ENCODE measurements at regions not wholly inside any gene's neighbourhood (a gene's known extent, or its start where the extent isn't known, plus 50 kb on each side); places are given as distances from the start of the nearest gene placed in this dataset.

- H3K36me3 ChIP-seq (ENCODE audit: control insufficient read depth, insufficient read depth, low read length) = no peaks in the 10 kb centered on the region
- H3K4me1 ChIP-seq (ENCODE audit: control insufficient read depth, insufficient read depth, low read length) = no peaks in the 10 kb centered on the region
- H3K27ac ChIP-seq (ENCODE audit: low read length) = no peak overlapping the region
- no peak overlapping the region for H3K4me3 ChIP-seq (ENCODE audit: low read length)
- DNase-seq (ENCODE audit: low read depth, low spot score) = no peak
- H3K9me3 ChIP-seq (ENCODE audit: control insufficient read depth, insufficient read depth, low read length) = no peaks in the 10 kb centered on the region
- H3K27me3 ChIP-seq (ENCODE audit: control insufficient read depth, insufficient read depth, low read length) = no peaks in the 10 kb centered on the region
Observed at GRCh38 chr13:104327211-104327610, 1261.0 kb upstream of the SLC10A2 start.

GRCh38 chr13:104326523-104326922, 1260.3 kb upstream of the SLC10A2 start:
- Histone ChIP-seq H3K27ac (ENCODE audit: low read length) (no peak overlapping the region), H3K4me3 (ENCODE audit: low read length) (no peak overlapping the region), H3K9me3 (ENCODE audit: control insufficient read depth, insufficient read depth, low read length) (no peaks in the 10 kb centered on the region), H3K27me3 (ENCODE audit: control insufficient read depth, insufficient read depth, low read length) (no peaks in the 10 kb centered on the region), H3K36me3 (ENCODE audit: control insufficient read depth, insufficient read depth, low read length) (no peaks in the 10 kb centered on the region), H3K4me1 (ENCODE audit: control insufficient read depth, insufficient read depth, low read length) (no peaks in the 10 kb centered on the region)
- DNase-seq (ENCODE audit: low read depth, low spot score) = no peak
- no CpG with 5 or more reads among the region's 6 CpGs for WGBS (ENCODE audit: insufficient coverage, insufficient read length)

GRCh38 chr13:104321756-104322155, 1255.5 kb upstream of the SLC10A2 start:
- DNase-seq (ENCODE audit: low read depth, low spot score) = no peak
- Histone ChIP-seq H3K4me1 (ENCODE audit: control insufficient read depth, insufficient read depth, low read length) (no peaks in the 10 kb centered on the region), H3K9me3 (ENCODE audit: control insufficient read depth, insufficient read depth, low read length) (no peaks in the 10 kb centered on the region), H3K36me3 (ENCODE audit: control insufficient read depth, insufficient read depth, low read length) (no peaks in the 10 kb centered on the region), H3K27me3 (ENCODE audit: control insufficient read depth, insufficient read depth, low read length) (no peaks in the 10 kb centered on the region), H3K27ac (ENCODE audit: low read length) (no peak overlapping the region), H3K4me3 (ENCODE audit: low read length) (no peak overlapping the region)
- no CpG with 5 or more reads among the region's 5 CpGs for WGBS (ENCODE audit: insufficient coverage, insufficient read length)

- H3K27me3 ChIP-seq (ENCODE audit: control insufficient read depth, insufficient read depth, low read length) = no peaks in the 10 kb centered on the region
- H3K9me3 ChIP-seq (ENCODE audit: control insufficient read depth, insufficient read depth, low read length) = no peaks in the 10 kb centered on the region
- no peak overlapping the region for H3K27ac ChIP-seq (ENCODE audit: low read length)
- H3K36me3 ChIP-seq (ENCODE audit: control insufficient read depth, insufficient read depth, low read length) = no peaks in the 10 kb centered on the region
- no peaks in the 10 kb centered on the region for H3K4me1 ChIP-seq (ENCODE audit: control insufficient read depth, insufficient read depth, low read length)
- no CpG with 5 or more reads among the region's 3 CpGs for WGBS (ENCODE audit: insufficient coverage, insufficient read length)
- H3K4me3 ChIP-seq (ENCODE audit: low read length) = no peak overlapping the region
- DNase-seq (ENCODE audit: low read depth, low spot score) = no peak
Observed at GRCh38 chr13:104320446-104320845, 1254.2 kb upstream of the SLC10A2 start.

- Histone ChIP-seq H3K27me3 (ENCODE audit: control insufficient read depth, insufficient read depth, low read length) (no peaks in the 10 kb centered on the region), H3K27ac (ENCODE audit: low read length) (no peak overlapping the region), H3K9me3 (ENCODE audit: control insufficient read depth, insufficient read depth, low read length) (no peaks in the 10 kb centered on the region), H3K36me3 (ENCODE audit: control insufficient read depth, insufficient read depth, low read length) (no peaks in the 10 kb centered on the region), H3K4me1 (ENCODE audit: control insufficient read depth, insufficient read depth, low read length) (no peaks in the 10 kb centered on the region), H3K4me3 (ENCODE audit: low read length) (no peak overlapping the region)
- no CpG with 5 or more reads among the region's 1 CpG for WGBS (ENCODE audit: insufficient coverage, insufficient read length)
- no peak for DNase-seq (ENCODE audit: low read depth, low spot score)
Observed at GRCh38 chr13:104318121-104318520, 1251.9 kb upstream of the SLC10A2 start.

GRCh38 chr13:104315606-104316005, 1249.4 kb upstream of the SLC10A2 start:
- Histone ChIP-seq H3K4me1 (ENCODE audit: control insufficient read depth, insufficient read depth, low read length) (no peaks in the 10 kb centered on the region), H3K36me3 (ENCODE audit: control insufficient read depth, insufficient read depth, low read length) (no peaks in the 10 kb centered on the region), H3K9me3 (ENCODE audit: control insufficient read depth, insufficient read depth, low read length) (no peaks in the 10 kb centered on the region), H3K4me3 (ENCODE audit: low read length) (no peak overlapping the region), H3K27ac (ENCODE audit: low read length) (no peak overlapping the region), H3K27me3 (ENCODE audit: control insufficient read depth, insufficient read depth, low read length) (no peaks in the 10 kb centered on the region)
- WGBS (ENCODE audit: insufficient coverage, insufficient read length) = no CpG with 5 or more reads among the region's 3 CpGs
- DNase-seq (ENCODE audit: low read depth, low spot score) = no peak

GRCh38 chr13:104314926-104315535, 1248.8 kb upstream of the SLC10A2 start:
- no peak overlapping the region for H3K27ac ChIP-seq (ENCODE audit: low read length)
- H3K4me1 ChIP-seq (ENCODE audit: control insufficient read depth, insufficient read depth, low read length) = no peaks in the 10 kb centered on the region
- DNase-seq (ENCODE audit: low read depth, low spot score) = no peak
- no peaks in the 10 kb centered on the region for H3K27me3 ChIP-seq (ENCODE audit: control insufficient read depth, insufficient read depth, low read length)
- no peak overlapping the region for H3K4me3 ChIP-seq (ENCODE audit: low read length)
- whole genome bisulfite sequencing (ENCODE audit: insufficient coverage, insufficient read length) = no CpG with 5 or more reads among the region's 3 CpGs
- H3K9me3 ChIP-seq (ENCODE audit: control insufficient read depth, insufficient read depth, low read length) = no peaks in the 10 kb centered on the region
- H3K36me3 ChIP-seq (ENCODE audit: control insufficient read depth, insufficient read depth, low read length) = no peaks in the 10 kb centered on the region

GRCh38 chr13:104314321-104314720, 1248.1 kb upstream of the SLC10A2 start:
- no CpG with 5 or more reads among the region's 1 CpG for WGBS (ENCODE audit: insufficient coverage, insufficient read length)
- Histone ChIP-seq H3K4me3 (ENCODE audit: low read length) (no peak overlapping the region), H3K36me3 (ENCODE audit: control insufficient read depth, insufficient read depth, low read length) (no peaks in the 10 kb centered on the region), H3K27me3 (ENCODE audit: control insufficient read depth, insufficient read depth, low read length) (no peaks in the 10 kb centered on the region), H3K27ac (ENCODE audit: low read length) (no peak overlapping the region), H3K4me1 (ENCODE audit: control insufficient read depth, insufficient read depth, low read length) (no peaks in the 10 kb centered on the region), H3K9me3 (ENCODE audit: control insufficient read depth, insufficient read depth, low read length) (no peaks in the 10 kb centered on the region)
- DNase-seq (ENCODE audit: low read depth, low spot score) = no peak

- H3K9me3 ChIP-seq (ENCODE audit: control insufficient read depth, insufficient read depth, low read length) = no peaks in the 10 kb centered on the region
- no peaks in the 10 kb centered on the region for H3K4me1 ChIP-seq (ENCODE audit: control insufficient read depth, insufficient read depth, low read length)
- DNase-seq (ENCODE audit: low read depth, low spot score) = no peak
- H3K36me3 ChIP-seq (ENCODE audit: control insufficient read depth, insufficient read depth, low read length) = no peaks in the 10 kb centered on the region
- no CpG with 5 or more reads among the region's 2 CpGs for WGBS (ENCODE audit: insufficient coverage, insufficient read length)
- no peak overlapping the region for H3K27ac ChIP-seq (ENCODE audit: low read length)
- H3K4me3 ChIP-seq (ENCODE audit: low read length) = no peak overlapping the region
- H3K27me3 ChIP-seq (ENCODE audit: control insufficient read depth, insufficient read depth, low read length) = no peaks in the 10 kb centered on the region
Observed at GRCh38 chr13:104310861-104311260, 1244.6 kb upstream of the SLC10A2 start.

GRCh38 chr13:104309431-104309830, 1243.2 kb upstream of the SLC10A2 start:
- no peak overlapping the region for H3K27ac ChIP-seq (ENCODE audit: low read length)
- H3K27me3 ChIP-seq (ENCODE audit: control insufficient read depth, insufficient read depth, low read length) = no peaks in the 10 kb centered on the region
- H3K4me3 ChIP-seq (ENCODE audit: low read length) = no peak overlapping the region
- DNase-seq (ENCODE audit: low read depth, low spot score) = no peak
- WGBS (ENCODE audit: insufficient coverage, insufficient read length) = no CpG with 5 or more reads among the region's 1 CpG
- H3K36me3 ChIP-seq (ENCODE audit: control insufficient read depth, insufficient read depth, low read length) = no peaks in the 10 kb centered on the region
- H3K4me1 ChIP-seq (ENCODE audit: control insufficient read depth, insufficient read depth, low read length) = no peaks in the 10 kb centered on the region
- H3K9me3 ChIP-seq (ENCODE audit: control insufficient read depth, insufficient read depth, low read length) = no peaks in the 10 kb centered on the region

- Histone ChIP-seq H3K9me3 (ENCODE audit: control insufficient read depth, insufficient read depth, low read length) (no peaks in the 10 kb centered on the region), H3K27me3 (ENCODE audit: control insufficient read depth, insufficient read depth, low read length) (no peaks in the 10 kb centered on the region), H3K27ac (ENCODE audit: low read length) (no peak overlapping the region), H3K4me1 (ENCODE audit: control insufficient read depth, insufficient read depth, low read length) (no peaks in the 10 kb centered on the region), H3K4me3 (ENCODE audit: low read length) (no peak overlapping the region), H3K36me3 (ENCODE audit: control insufficient read depth, insufficient read depth, low read length) (no peaks in the 10 kb centered on the region)
- WGBS (ENCODE audit: insufficient coverage, insufficient read length) = no CpG with 5 or more reads among the region's 4 CpGs
- DNase-seq (ENCODE audit: low read depth, low spot score) = no peak
Observed at GRCh38 chr13:104301171-104301975, 1235.2 kb upstream of the SLC10A2 start.

Data from iPS DF 6.9 (cell line).